ENCODE measurements at regions not wholly inside any gene's neighbourhood (a gene's known extent, or its start where the extent isn't known, plus 50 kb on each side); places are given as distances from the start of the nearest gene placed in this dataset.
"Not testable (repeated sequence)": the region's sequence is repeated elsewhere in the genome, so short reads cannot be mapped to it uniquely, and the experiment has no call there.

- not testable (repeated sequence) for DNase-seq
Observed at GRCh38 chr15:92827991-92828390, 72.1 kb upstream of the CHD2 start.

- DNase-seq = no peak
Observed at GRCh38 chr15:92829875-92830274, 70.2 kb upstream of the CHD2 start.

- no peak for DNase-seq
Observed at GRCh38 chr15:92831336-92831654, 68.8 kb upstream of the CHD2 start.

GRCh38 chr15:92831655-92832328 is 68.3 kb upstream of the CHD2 start:
- DNase-seq = peak; percentile 99

GRCh38 chr15:92833106-92833433 is 67.1 kb upstream of the CHD2 start:
- no peak for DNase-seq

GRCh38 chr15:92833493-92834271 is 66.4 kb upstream of the CHD2 start:
- DNase-seq = no peak

GRCh38 chr15:92839696-92840095 is 60.4 kb upstream of the CHD2 start:
- no peak for DNase-seq

- no peak for DNase-seq
Observed at GRCh38 chr15:92840149-92840548, 60.0 kb upstream of the CHD2 start.

- no peak for DNase-seq
Observed at GRCh38 chr15:92843326-92843725, 56.8 kb upstream of the CHD2 start.

GRCh38 chr15:92843814-92844213 is 56.3 kb upstream of the CHD2 start:
- DNase-seq = no peak

GRCh38 chr15:92845126-92845508 is 55.0 kb upstream of the CHD2 start:
- peak; percentile 39 for DNase-seq

GRCh38 chr15:92846741-92847140 is 53.4 kb upstream of the CHD2 start:
- DNase-seq = no peak

- DNase-seq = no peak
Observed at GRCh38 chr15:92847841-92848240, 52.3 kb upstream of the CHD2 start.

GRCh38 chr15:92848464-92848851 is 51.7 kb upstream of the CHD2 start:
- no peak for DNase-seq

- no peak for DNase-seq
Observed at GRCh38 chr15:92848852-92849598, 51.1 kb upstream of the CHD2 start.

- not testable (repeated sequence) for DNase-seq
Observed at GRCh38 chr15:92850218-92850617, 49.9 kb upstream of the CHD2 start.

All from kidney glomerular epithelial cell (primary cell).